Tibial nerve (tissue), 4 donors: ENCODE measurements at regions not wholly inside any gene's neighbourhood (a gene's known extent, or its start where the extent isn't known, plus 50 kb on each side); places are given as distances from the start of the nearest gene placed in this dataset.

Source experiments
- CTCF ChIP-seq, 5 experiments: fragments of 200-600 bp in 3 of 5; fragments of 450-650 bp in 2 of 5; sonication (generic) in 3 of 5; IDR thresholded peaks; one replicate each; pipeline ENCODE4 v1.5.1; 2016 to 2019; ENCODE audit warnings: antibody characterized with exemption in 5 of 5, mild to moderate bottlenecking in 3 of 5, moderate library complexity in 2 of 5
- EP300 ChIP-seq, 2 donors: sonication (generic); formaldehyde crosslinking; IDR thresholded peaks; one replicate each; pipeline ENCODE4 v1.6.1; 2017; ENCODE audit warnings: antibody characterized with exemption in 2 of 2, mild to moderate bottlenecking in 1 of 2
- POLR2A ChIP-seq, 2 donors: fragments of 450-650 bp; IDR thresholded peaks; one replicate each; pipeline ENCODE4 v1.6.1; 2017; ENCODE audit warnings: antibody characterized with exemption in 2 of 2, mild to moderate bottlenecking in 2 of 2, moderate library complexity in 2 of 2

DNA sequence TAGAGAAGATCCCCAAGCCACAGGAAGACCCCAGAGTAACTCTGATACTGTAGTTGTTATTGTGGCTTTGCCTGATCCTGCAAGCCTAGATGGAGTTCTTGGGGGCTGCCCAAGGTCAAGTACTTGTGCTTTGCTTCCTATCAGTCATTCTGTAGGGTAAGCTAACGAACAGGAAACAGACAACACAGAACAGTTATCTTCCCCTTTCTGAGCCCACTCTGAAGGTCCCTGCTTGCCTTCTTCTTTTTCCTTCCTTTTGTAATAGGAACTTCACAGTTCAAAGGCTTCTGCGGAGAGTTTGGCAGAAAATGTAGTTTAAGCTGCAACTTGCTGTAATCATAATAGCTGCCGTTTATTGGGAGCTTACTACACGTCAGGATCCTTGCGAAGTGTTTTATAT is 494.1 kb upstream of the ERCC4 start:
- TF ChIP-seq POLR2A (IDR thresholded peaks at IDR 0.05) (no peak), CTCF (IDR thresholded peaks at IDR 0.05) (no peak), EP300 (IDR thresholded peaks at IDR 0.05) (no peak)
